LoVo (cell line): ENCODE measurements at regions not wholly inside any gene's neighbourhood (a gene's known extent, or its start where the extent isn't known, plus 50 kb on each side); places are given as distances from the start of the nearest gene placed in this dataset.

ENCODE experiments used
- DNase-seq: peaks from one replicate; pipeline ENCODE4 v3.0.0-alpha.2; 2016; ENCODE audit warnings: low spot score

DNA sequence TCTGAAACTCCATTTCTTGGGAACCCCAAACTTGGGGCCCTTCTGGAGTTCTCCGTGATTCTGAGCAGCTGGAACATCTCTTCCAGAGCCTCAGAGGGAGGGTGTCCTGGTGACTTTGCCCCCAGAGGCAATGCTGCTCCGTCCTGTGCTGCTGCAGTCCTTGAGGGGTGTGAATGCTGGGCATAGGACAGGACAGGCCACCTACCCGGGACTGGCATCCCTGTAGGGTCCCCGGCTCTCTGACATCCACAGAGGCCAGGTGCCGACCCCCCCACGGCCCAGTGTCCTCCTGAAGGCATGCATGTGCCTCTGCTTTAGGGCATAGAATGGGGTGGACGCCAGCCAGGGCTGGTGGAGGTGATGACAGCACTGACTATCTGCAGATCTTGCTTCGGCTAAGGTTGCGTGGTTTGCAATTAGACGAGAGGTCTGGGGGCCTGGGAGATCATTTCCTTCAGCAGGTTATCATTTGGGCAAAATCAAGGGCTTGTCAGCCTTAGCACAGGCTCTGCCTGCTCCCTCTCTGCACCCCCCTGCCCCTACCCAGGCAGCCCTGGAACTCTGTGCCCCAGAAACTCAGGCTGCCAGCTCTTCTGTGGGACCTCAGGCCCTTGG, 136.9 kb upstream of the GPR26 start:
- no peak for DNase-seq

DNA sequence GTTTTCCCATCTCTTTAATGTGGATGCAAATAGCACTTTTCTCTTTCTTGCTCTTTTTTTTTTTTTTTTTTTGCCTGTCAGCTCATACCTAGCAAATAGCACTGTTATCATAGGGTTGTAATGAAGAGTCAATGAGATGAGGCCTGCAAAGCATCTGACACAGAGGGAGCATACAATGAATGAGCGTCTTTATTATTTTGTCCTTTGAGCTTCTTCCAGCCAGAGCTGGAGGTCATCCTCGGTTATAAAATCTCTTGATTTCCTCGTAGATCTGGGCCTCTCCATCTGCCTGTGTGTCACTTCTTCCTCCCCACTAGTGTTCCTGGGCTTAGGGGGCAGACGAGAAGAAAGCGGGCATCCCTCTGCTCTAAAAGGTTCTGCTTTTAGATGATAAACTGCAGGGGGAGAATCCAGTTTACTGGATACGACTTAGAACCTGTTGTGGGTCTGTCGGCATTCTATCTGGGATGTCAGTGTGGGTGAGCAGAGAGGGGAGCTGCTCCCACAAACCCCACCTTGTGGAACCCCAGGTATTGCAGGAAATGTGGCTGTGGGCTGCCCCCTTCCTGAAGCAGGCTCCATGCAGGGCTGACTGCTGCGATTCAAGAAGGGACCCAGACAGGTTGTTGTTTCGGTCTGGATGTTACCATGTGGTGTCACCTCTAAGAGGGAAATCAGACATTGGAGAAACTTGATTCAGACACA, 135.8 kb upstream of the GPR26 start:
- no peak for DNase-seq

DNA sequence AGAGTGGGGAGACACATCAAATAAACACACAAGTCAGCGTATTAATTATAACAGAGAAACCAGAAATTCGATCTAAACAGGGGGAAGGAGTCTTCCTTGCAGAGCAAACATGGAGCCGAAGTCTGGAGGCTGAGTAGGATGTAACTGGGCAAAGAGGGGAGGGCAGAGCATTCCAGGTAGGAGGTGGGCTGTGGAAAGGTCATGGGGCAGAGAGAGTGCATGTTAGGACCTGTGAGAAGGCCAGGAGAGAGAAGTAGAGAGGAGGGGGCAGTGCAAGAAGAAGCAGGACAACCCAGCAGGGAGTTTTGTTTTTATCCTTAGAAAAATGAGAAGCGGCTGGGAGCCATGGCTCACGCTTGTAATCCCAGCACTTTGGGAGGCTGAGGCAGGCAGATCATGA, 130.8 kb upstream of the GPR26 start:
- no peak for DNase-seq

DNA sequence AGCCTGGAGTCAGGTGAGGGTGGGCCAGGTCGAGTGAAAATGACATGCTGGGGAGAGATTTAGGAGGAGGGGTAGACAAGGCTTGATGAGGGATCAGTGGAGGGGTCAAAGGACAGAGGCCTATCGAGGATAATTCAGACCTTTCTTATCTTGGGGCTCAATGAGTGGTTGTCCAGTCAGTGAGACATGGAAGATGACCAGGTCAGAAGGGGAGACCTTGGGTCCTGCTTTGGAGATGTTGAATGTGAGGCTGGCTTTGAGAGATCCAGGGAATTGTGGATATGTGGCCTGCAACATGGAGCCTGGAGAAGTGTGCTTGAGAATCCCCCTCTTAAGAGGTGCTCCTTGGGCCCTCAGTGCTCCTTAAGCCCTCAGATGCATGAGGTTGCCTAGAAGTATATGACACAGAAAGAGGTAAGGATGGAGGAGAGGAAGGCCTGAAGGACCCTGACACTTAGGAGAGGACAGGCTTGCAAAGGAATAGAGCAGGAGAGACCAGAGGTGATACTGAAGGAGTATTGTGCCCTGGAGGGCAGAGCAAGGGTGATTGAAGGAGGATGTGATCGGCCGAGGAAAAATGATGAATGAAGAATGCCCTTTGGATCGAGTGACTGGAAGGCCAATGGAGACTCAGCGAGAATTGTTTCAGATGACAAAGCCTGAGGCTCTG, 129.8 kb upstream of the GPR26 start:
- no peak for DNase-seq

DNA sequence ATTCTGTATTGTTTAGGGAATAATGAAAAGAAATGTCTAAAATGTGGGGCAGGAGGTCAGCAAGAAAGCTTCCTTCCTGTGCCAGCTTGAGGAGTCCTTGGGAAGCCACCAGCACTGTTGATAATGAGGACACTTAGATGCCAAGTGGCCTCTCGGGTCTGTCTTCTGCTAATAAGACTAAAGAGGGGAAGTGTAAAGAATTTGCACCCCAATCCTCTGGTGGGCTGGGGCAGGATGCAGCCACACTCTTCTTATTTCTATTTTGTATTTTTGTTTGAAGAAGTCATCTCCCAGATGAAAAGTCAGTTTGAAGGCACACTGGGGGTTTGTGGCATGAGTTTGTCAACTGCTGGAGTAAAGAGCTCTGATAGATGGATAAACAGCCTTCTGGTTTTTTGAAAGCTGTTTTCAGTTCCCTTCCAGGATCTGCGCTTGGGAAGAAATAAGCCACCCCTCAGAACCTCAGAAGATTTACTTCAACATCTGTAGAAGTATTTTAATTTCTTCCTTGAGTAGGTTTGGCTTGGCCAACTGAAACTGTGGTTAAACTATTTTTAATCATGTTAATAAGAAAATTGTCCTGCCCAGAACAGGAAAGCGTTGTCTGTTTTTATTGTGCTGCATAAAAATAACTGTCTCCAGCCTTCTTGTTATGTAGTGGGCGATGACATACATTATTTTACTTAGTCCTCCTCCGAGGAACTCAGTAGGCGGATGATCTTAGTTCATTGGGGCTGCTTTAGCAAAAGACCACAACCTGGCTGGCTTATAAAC, 128.8 kb upstream of the GPR26 start:
- no peak for DNase-seq

DNA sequence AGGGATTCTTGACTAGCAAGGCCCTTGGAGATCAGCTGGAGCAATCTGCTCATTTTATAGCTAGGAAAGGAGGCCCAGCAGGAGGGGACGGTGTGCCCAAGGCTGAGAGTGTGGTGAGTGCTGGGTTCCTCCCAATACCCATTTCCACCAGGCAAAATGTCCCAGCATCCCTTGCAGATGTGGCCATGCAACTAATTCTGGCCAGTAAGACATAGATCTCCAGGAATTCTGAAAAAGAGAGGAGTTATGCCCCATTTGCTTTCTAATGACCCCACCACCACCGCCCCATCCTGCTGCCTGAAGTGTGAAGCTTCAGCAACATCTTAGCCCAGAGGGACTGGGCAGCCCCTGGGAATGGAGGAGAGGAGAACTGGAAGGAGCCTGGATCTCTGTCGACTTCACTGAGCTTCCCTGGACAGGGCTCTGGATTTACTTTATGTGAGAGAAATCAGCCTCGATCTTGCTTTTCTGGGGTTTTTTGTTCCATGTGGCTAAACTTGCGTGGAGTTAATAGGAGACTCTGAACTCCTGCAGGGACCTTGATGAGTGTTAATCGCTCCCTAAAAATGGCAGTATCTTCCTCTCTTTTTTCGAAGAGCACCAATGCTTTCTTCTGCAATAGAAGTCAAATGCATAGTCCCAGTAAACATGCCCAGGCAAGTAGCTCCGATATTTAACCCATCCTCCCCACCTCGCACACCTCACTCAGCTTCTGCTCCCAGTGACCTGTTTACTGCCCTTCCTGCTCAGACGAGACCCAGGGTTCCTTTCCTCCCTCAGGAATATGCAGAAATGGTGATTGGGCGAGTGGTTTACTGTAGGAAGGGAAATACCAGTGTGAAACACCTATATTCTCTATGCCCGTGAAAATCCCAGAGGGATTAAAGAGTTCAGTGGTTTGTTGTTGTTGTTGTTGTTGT, 127.5 kb upstream of the GPR26 start:
- peak; percentile 11 for DNase-seq

DNA sequence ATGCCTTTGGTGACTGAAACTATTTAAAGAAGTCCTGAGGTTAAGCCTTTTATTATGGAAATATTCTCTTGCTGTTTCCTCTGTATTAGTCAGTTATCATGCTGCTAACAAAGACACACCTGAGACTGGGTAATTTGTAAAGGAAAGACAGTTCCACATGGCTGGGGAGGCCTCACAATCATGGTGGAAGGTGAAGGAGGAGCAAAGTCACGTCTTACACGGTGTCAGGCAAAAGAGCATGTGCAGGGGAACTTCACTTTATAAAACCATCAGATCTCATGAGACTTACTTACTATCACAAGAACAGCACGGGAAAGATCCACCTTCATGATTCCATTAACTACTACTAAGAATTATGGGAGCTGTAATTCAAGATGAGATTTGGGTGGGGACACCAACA, 121.2 kb upstream of the GPR26 start:
- DNase-seq: no peak

DNA sequence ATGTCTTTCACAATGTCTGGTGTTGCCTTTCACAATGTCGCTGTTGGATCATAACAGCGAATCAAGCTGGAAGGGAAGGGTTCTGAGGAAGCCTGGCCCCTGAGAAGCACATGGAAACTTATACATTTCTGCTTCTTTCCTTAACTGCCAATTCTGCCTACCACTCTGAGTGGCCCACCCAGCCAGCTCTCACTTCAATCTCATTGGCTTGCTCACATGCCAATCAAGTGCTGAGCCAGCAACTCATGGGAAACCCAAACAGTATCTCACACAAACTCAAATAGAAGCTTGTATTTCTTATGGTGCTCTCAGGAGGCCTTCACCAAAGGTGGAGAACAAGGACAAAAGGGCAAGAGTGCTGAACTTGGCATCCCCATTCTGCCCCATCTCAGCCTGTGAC, 117.4 kb upstream of the GPR26 start:
- no peak for DNase-seq

DNA sequence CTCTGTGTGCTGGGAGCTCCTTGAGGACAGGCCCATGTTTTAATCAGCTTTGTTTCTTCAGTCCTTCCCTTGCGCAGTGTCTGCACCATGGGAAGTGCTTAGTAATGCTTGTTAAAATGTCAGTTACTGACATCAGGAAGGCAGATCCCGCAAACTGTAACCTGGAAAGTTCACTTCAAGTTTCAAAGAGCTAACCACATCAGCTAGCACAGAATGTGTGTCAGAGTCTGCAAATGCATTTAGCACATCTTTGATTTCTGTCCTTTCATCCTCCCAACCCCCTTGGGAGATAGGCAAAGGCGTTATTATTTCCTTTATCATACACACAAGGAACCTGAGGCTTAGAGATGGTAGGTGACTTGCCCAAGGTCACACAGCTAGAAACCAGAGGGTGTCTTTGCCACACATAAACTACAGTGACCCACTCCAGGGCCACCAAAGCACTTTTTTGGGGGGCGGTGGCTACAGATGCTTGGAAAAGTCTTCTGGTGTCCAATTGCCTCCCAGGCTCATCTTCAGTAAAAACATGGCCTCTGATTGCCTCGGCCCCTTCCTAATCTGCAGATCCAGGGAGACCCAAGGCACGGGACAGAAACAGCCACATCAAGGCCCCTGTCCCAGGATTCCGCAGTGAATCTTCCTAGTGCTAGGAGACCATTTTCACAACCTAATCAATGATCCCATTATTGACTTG, 116.2 kb upstream of the GPR26 start:
- DNase-seq: no peak

DNA sequence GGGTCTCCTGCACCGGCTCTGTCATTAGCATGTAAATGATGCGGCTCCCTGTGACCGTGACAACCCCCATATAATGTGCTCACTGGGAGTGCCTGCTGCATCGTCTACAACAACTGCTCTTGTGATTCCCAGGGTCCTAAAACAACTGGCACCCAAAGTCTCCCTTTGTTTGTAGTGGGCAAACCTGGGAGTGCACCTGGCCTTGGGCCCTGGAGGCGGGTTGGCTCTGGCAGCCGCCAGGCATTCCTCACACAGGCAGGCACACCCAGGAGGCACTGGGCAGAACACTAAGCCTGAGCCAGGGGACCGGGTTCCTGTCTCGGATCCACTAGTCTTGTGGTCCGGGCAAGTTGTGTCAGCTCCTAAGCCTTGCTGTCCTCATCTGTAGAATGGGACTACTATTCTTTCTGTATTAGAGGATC, 115.5 kb upstream of the GPR26 start:
- DNase-seq: no peak

DNA sequence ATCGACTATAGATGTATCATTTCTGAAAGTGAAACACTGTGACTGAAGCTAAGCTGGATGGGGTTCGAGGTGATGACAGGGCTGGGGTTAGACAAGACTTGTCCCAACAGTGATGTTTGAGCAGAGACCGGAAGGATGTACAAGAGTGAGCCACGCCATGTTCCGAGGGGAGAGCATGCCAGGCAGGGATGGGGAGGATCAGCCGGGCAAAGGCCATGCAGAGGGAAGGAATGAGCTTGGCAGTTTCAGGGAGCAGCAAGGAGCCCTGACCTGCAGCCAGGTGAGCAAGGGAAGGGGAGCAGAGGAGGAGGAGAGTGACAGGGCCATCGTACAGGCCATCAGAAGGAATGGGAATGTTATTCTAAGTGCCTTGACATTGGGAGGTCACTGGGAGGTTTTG, 114.9 kb upstream of the GPR26 start:
- DNase-seq: no peak

DNA sequence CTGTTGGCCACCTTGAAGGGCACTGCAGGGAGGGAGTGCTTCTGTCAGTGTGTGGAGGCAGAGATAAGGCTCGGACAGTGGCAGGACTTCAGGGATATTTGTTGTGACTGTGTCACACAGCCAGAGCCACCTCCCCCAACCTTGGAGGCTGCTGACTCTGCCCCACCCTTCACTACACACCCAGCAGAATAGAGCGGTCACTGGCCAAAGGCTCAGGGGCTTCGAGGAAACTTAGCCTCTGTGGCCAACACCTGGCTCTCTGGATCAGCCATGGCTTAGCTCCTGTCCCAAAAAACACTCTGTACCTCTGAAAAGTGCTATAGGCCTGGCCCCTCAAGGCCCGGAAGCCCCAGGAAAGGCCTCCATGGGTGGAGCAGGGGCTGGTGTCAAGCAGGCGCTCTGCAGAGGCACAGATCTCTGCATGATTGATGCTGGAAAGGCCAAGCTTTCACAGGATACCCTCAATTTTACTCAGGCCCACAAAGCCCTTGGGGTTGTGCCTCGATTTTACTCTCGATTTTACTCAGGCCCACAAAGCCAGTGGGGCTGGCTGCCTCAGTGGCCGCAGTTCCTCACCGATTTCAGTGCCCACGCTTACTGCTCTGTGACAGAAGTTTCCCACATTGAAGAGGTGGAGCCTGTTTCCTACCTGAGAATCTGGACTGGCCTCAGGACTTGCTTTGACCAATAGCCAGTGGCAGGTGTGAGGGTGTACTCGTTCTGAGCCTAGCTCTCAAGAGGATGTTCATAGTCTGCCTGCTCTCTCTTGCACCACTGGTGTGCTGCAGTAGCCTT, 113.2 kb upstream of the GPR26 start:
- no peak for DNase-seq

DNA sequence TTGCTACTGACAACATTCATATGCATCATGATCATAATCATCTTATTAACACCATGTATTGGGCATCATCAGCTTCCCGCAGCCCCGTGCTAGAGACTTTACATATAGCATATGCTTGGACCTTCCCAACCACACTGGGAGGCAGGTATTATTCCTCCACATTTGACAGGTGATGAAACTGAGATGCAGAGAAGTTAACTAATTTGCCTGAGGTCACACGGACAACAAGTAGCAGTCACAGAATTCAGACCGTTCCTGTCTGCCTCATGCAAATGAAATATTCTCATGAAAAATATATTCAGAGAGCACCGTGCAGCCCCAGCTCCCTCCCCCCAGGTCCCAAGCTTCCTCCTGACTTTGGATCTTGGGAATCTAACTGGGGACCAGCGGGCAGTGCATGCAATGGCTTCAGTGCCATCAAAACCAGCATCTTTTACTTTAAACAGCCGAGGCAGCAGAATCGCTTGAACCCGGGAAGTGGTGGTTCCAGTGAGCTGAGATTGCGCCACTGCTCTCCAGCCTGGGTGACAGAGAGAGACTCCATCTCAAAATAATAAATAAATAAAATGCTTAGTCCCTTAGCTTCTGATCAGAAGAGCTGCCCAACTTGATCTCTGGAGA, 112.2 kb upstream of the GPR26 start:
- no peak for DNase-seq

DNA sequence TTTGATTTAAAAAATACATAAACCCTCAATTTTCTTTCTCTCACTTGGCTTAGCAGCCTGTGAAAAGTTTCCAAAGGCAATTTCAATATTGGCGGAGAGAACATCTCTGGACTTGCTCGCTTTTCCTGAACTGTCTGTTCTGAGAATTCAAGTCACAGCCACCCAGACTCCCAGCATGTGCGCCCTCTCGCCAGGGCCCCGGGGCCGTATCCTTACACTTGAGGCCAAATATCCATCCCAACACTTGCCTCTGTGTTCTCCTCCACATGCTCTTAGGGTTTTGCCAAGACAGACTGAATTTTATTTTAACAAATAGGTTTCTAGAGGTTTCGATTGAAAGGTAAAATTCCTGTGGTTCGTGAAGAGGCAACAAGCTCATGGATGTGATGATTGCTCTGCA, 111.5 kb upstream of the GPR26 start:
- DNase-seq: no peak

DNA sequence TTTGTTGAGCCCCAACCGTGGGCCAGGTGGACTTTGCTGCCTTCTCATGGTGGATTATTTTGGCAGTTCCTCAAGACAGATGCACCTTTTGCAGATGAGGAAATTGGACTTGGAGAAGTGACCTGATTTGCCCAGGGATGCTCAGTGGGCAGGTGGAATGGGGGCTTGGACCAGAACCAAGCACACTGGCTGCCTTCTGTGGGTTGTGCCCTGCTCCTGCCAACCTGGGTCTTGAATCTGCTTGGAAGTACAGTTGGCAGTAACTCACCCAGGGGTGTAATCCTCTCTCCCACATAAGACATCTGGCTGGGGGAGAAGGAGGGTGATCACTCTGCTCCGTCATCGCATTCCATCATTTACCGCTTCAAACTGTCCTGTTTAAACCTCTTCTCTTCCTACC, 110.5 kb upstream of the GPR26 start:
- DNase-seq: no peak

DNA sequence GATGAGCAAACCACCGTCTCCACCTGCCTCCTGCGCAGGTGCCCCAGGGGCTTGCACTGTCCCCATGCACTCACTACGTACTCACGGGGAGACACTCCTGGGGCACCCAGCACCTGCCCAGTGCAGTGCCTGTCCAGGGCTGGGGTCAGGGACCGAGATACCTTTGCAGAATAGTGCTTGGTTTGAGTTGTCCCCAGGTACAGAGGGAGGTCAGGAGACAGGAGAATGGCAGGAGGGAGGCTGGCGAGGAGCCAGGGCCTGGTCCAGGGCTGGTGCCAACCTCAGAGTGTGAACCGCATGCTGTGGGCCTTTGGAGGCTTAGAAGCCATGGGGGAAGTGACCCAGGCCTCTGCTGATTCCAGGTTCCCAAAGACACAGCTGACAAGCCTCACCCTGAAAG, 110.1 kb upstream of the GPR26 start:
- DNase-seq: no peak

DNA sequence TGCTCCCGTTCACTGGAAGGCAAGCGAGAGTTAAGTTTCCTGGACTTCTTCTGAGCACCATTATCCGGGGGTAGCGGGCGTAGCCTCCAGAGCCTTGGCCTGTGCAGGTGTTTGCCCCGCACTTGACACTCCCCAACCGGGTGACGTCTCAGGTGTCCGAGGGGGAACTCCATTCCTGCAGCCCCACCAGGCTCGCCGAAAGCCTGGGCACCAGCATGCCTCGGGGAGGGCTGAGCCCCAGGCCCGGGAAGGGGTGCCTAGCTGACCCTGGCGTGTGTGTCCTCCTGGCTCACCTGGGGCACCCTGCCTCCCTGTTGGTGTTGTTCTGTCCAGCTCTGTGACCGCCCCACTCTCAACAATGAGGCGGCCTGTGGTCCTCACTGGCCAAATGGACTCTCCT, 109.4 kb upstream of the GPR26 start:
- DNase-seq: no peak

DNA sequence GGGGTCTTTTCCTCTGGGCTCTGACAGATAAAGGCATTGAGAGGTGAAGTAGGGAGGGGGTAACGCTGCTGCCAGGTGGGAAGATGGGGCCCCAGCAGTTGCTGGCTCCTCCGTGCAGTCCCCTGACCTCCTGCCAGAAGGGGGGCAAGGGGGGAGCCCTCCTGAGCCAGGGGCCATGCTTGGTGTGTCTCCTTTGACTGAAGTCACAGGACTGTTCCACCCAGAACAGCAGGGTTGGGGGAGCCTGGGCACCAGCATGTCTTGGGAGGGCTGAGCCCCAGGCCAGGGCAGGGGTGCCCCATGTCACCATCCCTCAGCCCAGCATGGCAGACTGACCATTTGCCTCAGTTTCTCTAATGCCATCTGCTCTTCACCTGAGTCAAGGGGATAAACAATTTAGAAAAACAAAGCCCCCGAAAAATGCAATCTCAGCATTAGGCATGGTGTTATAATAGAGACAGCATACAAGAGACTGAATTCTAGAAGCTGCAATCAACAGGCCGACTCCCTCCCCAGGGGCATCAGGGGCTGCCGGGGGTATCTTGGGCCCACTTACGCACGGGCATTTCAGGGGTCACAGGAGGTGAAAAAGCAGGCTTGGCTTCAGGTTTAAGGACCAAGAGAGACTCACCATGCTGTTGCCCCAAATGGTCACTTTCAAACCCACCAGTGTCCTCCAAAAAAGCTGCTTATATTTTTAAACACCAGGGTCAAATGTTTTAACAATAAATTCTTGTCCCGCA, 108.6 kb upstream of the GPR26 start:
- DNase-seq: no peak

DNA sequence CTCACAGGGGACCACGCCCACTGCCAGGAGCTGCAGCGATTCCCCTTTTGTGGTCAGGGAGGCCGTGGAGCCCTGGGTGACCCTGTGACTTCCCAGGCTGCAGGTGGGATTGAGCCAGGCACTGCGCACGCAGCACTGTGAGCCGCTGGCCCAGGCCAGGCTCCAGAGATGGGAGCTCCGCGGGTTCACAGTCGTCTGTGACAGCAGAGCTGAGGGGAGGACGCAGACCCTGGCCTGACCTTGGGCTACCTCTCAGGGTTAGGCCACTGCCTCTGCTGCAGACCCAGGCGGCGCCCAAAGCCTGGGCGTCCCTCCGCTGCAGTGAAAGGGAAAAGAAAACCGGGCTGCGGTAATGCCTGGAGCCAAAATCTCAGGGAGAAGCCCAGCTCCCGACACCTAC, 107.5 kb upstream of the GPR26 start:
- DNase-seq: no peak
